ENCODE measurements at regions not wholly inside any gene's neighbourhood (a gene's known extent, or its start where the extent isn't known, plus 50 kb on each side); places are given as distances from the start of the nearest gene placed in this dataset.
"Not testable (repeated sequence)": the region's sequence is repeated elsewhere in the genome, so short reads cannot be mapped to it uniquely, and the experiment has no call there.

- TF ChIP-seq CTCF (IDR thresholded peaks at IDR 0.05; ENCODE audit: extremely low read depth, insufficient read depth, missing control alignments) = no peak
- DNase-seq (ENCODE audit: low spot score) = no peak
- in situ Hi-C loops (cut with MboI; ENCODE audit: low pct_unique_long_range_greater_than_20kb, low sequenced_read_pairs, unreplicated experiment) = no loop called here
Measured at GRCh38 chr13:33651766-33652165, 166.2 kb upstream of the RFC3 start.

- no peak for TF ChIP-seq CTCF (IDR thresholded peaks at IDR 0.05; ENCODE audit: extremely low read depth, insufficient read depth, missing control alignments)
- DNase-seq (ENCODE audit: low spot score) = no peak
- in situ Hi-C loops (cut with MboI; ENCODE audit: low pct_unique_long_range_greater_than_20kb, low sequenced_read_pairs, unreplicated experiment) = no loop called here
Measured at GRCh38 chr13:33657274-33657673, 160.7 kb upstream of the RFC3 start.

- no peak for DNase-seq (ENCODE audit: low spot score)
- in situ Hi-C loops (cut with MboI; ENCODE audit: low pct_unique_long_range_greater_than_20kb, low sequenced_read_pairs, unreplicated experiment) = no loop called here
- TF ChIP-seq CTCF (IDR thresholded peaks at IDR 0.05; ENCODE audit: extremely low read depth, insufficient read depth, missing control alignments) = no peak
Measured at GRCh38 chr13:33659466-33659865, 158.5 kb upstream of the RFC3 start.

GRCh38 chr13:33659894-33660293, 158.1 kb upstream of the RFC3 start:
- in situ Hi-C loops (cut with MboI; ENCODE audit: low pct_unique_long_range_greater_than_20kb, low sequenced_read_pairs, unreplicated experiment) = no loop called here
- TF ChIP-seq CTCF (IDR thresholded peaks at IDR 0.05; ENCODE audit: extremely low read depth, insufficient read depth, missing control alignments) = no peak
- no peak for DNase-seq (ENCODE audit: low spot score)

- DNase-seq (ENCODE audit: low spot score) = no peak
- TF ChIP-seq CTCF (IDR thresholded peaks at IDR 0.05; ENCODE audit: extremely low read depth, insufficient read depth, missing control alignments) = no peak
- in situ Hi-C loops (cut with MboI; ENCODE audit: low pct_unique_long_range_greater_than_20kb, low sequenced_read_pairs, unreplicated experiment) = no loop called here
Measured at GRCh38 chr13:33662392-33662791, 155.6 kb upstream of the RFC3 start.

- no peak for DNase-seq (ENCODE audit: low spot score)
- in situ Hi-C loops (cut with MboI; ENCODE audit: low pct_unique_long_range_greater_than_20kb, low sequenced_read_pairs, unreplicated experiment) = no loop called here
- no peak for TF ChIP-seq CTCF (IDR thresholded peaks at IDR 0.05; ENCODE audit: extremely low read depth, insufficient read depth, missing control alignments)
Measured at GRCh38 chr13:33665626-33666175, 152.2 kb upstream of the RFC3 start.

- in situ Hi-C loops (cut with MboI; ENCODE audit: low pct_unique_long_range_greater_than_20kb, low sequenced_read_pairs, unreplicated experiment) = no loop called here
- no peak for DNase-seq (ENCODE audit: low spot score)
- no peak for TF ChIP-seq CTCF (IDR thresholded peaks at IDR 0.05; ENCODE audit: extremely low read depth, insufficient read depth, missing control alignments)
Measured at GRCh38 chr13:33671560-33671959, 146.4 kb upstream of the RFC3 start.

GRCh38 chr13:33672022-33672421, 145.9 kb upstream of the RFC3 start:
- in situ Hi-C loops (cut with MboI; ENCODE audit: low pct_unique_long_range_greater_than_20kb, low sequenced_read_pairs, unreplicated experiment); DNase-seq (ENCODE audit: low spot score): not testable (repeated sequence)
